ENCODE measurements at regions not wholly inside any gene's neighbourhood (a gene's known extent, or its start where the extent isn't known, plus 50 kb on each side); places are given as distances from the start of the nearest gene placed in this dataset.

- TF ChIP-seq EZH2phosphoT487 (IDR thresholded peaks at IDR 0.05; ENCODE audit: borderline replicate concordance, low read length), result no peak
- TF ChIP-seq CTCF (IDR thresholded peaks at IDR 0.05; ENCODE audit: low read depth, low read length, poor library complexity, severe bottlenecking), result no peak
These were observed 269.9 kb downstream of the AJAP1 start for GRCh38 chr1:4924356-4924755.

All from DOHH2 (cell line).